ENCODE measurements at regions not wholly inside any gene's neighbourhood (a gene's known extent, or its start where the extent isn't known, plus 50 kb on each side); places are given as distances from the start of the nearest gene placed in this dataset.

DNA sequence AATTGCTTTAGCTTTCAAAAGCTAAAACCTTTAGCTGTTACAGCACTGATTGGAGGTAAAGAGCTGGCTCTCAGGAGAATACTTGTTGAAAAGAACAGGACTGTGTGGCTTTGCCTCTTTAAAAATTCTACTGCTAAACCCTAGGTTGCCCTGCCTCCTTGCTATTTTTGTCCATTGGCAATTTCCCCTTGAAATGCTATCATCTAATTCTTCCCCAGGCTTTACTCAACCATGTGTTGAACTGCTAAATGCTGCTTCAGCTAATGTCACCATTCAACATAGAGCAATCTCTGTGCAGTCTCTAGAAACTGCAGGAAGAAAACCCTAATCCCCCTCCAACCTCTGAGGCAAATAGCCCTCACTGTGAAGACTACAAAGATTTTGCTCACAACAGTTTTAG is 203.7 kb upstream of the ARX start:
- TF ChIP-seq, protein P1, sequence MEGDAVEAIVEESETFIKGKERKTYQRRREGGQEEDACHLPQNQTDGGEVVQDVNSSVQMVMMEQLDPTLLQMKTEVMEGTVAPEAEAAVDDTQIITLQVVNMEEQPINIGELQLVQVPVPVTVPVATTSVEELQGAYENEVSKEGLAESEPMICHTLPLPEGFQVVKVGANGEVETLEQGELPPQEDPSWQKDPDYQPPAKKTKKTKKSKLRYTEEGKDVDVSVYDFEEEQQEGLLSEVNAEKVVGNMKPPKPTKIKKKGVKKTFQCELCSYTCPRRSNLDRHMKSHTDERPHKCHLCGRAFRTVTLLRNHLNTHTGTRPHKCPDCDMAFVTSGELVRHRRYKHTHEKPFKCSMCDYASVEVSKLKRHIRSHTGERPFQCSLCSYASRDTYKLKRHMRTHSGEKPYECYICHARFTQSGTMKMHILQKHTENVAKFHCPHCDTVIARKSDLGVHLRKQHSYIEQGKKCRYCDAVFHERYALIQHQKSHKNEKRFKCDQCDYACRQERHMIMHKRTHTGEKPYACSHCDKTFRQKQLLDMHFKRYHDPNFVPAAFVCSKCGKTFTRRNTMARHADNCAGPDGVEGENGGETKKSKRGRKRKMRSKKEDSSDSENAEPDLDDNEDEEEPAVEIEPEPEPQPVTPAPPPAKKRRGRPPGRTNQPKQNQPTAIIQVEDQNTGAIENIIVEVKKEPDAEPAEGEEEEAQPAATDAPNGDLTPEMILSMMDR (conservative IDR thresholded peaks at IDR 0.05 in 1 of 2, IDR thresholded peaks at IDR 0.05 in 1 of 2; ENCODE audit: extremely low read depth in 1 of 2, insufficient read depth in 1 of 2, low read depth in 1 of 2, low read length in 2 of 2) = no peak
- no peak for TF ChIP-seq EZH2 (IDR thresholded peaks at IDR 0.05; ENCODE audit: borderline replicate concordance, low read length)
